WI38 (cell line): ENCODE measurements at regions not wholly inside any gene's neighbourhood (a gene's known extent, or its start where the extent isn't known, plus 50 kb on each side); places are given as distances from the start of the nearest gene placed in this dataset.

Source experiments
- H3K4me3 ChIP-seq: 2 replicates; pipeline ENCODE4 v1.5.1; 2011; ENCODE audit warnings: low read depth, mild to moderate bottlenecking, control low read depth, low read length
- CTCF ChIP-seq: IDR thresholded peaks from 2 replicates; pipeline ENCODE4 v1.5.1; 2012; ENCODE audit warnings: low read depth, mild to moderate bottlenecking, control low read depth, low read length

GRCh38 chr3:99509224-99509623, 129.2 kb upstream of the COL8A1 start:
- TF ChIP-seq CTCF, result no peak
- no peak overlapping the region for H3K4me3 ChIP-seq

GRCh38 chr3:99508191-99508590, 130.2 kb upstream of the COL8A1 start:
- no peak for TF ChIP-seq CTCF
- H3K4me3 ChIP-seq, result no peak overlapping the region

GRCh38 chr3:99505646-99506269, 132.6 kb upstream of the COL8A1 start:
- no peak overlapping the region for H3K4me3 ChIP-seq
- no peak for TF ChIP-seq CTCF

- H3K4me3 ChIP-seq, result no peak overlapping the region
- TF ChIP-seq CTCF, result no peak
These were observed 133.2 kb upstream of the COL8A1 start for GRCh38 chr3:99505200-99505599.

GRCh38 chr3:99504258-99504657, 134.1 kb upstream of the COL8A1 start:
- TF ChIP-seq CTCF, result no peak
- no peak overlapping the region for H3K4me3 ChIP-seq

- no peak for TF ChIP-seq CTCF
- no peak overlapping the region for H3K4me3 ChIP-seq
These were observed 135.0 kb upstream of the COL8A1 start for GRCh38 chr3:99503350-99503749.

- no peak overlapping the region for H3K4me3 ChIP-seq
- TF ChIP-seq CTCF, result no peak
These were observed 135.5 kb upstream of the COL8A1 start for GRCh38 chr3:99502871-99503270.
